Endothelial cell of umbilical vein (primary cell): ENCODE measurements at regions not wholly inside any gene's neighbourhood (a gene's known extent, or its start where the extent isn't known, plus 50 kb on each side); places are given as distances from the start of the nearest gene placed in this dataset.

Experiments
- BruUV-seq: library from RNA; stranded (reverse); fragments of 400-500 nt; replicated peaks from 2 replicates; lab custom pipeline; 2021; lab: Mats Ljungman, UMichigan
- CTCF ChIA-PET: fragments of 300-600, 350-600 bp; sonication (Branson Sonifier 250); formaldehyde crosslinking; loops from one replicate; lab custom pipeline; 2021; ENCODE audit warnings: antibody characterized with exemption, inconsistent platforms; lab: Charles Lee
- POLR2A ChIA-PET: fragments of 300-600, 350-600 bp; sonication (Branson Sonifier 250); formaldehyde crosslinking; loops from one replicate; lab custom pipeline; 2021; ENCODE audit warnings: antibody characterized with exemption, inconsistent platforms; lab: Charles Lee
- DNase-seq: peaks from one replicate; pipeline ENCODE4 v3.0.0-alpha.2; 2011; ENCODE audit warnings: low read depth, low spot score
- FAIRE-seq: peaks from 2 replicates; lab custom pipeline; 2011; peaks lifted over from hg19 to GRCh38; lab: Jason Lieb, UNC
- H2AFZ ChIP-seq: 2 replicates; pipeline ENCODE4 v1.6.0; 2012; ENCODE audit warnings: low read depth, low read length, control low read depth, inconsistent platforms
- H3K27ac ChIP-seq: 2 replicates; pipeline ENCODE4 v1.5.1; 2011; ENCODE audit warnings: low read depth, mild to moderate bottlenecking, control low read depth, low read length, moderate library complexity; ENCODE audit not compliant: insufficient read depth
- H3K27me3 ChIP-seq, 2 experiments: 2 replicates each; pipeline versions ENCODE4 v1.6.0 to v1.6.1; 2011; ENCODE audit warnings: low read length in 2 of 2, mixed read lengths in 1 of 2; ENCODE audit not compliant: control insufficient read depth in 2 of 2, insufficient read depth in 2 of 2
- H3K36me3 ChIP-seq, 2 experiments: 2 replicates in 1 of 2; 3 replicates in 1 of 2; pipeline ENCODE4 v1.5.1; 2011; ENCODE audit warnings: low read length in 2 of 2, mild to moderate bottlenecking in 1 of 2, moderate library complexity in 1 of 2; ENCODE audit not compliant: control insufficient read depth in 2 of 2, insufficient read depth in 2 of 2; ENCODE audit errors: extremely low read depth in 1 of 2
- H3K4me1 ChIP-seq: 3 replicates; pipeline ENCODE4 v1.5.1; 2011; ENCODE audit warnings: mild to moderate bottlenecking, low read length; ENCODE audit not compliant: control insufficient read depth, insufficient read depth; ENCODE audit errors: extremely low read depth
- H3K4me2 ChIP-seq: 2 replicates; pipeline ENCODE4 v1.6.1; 2011; ENCODE audit warnings: low read length, control low read depth, mixed read lengths; ENCODE audit not compliant: insufficient read depth
- H3K4me3 ChIP-seq, 3 experiments: fragments of 200-600 bp in 1 of 3; sonication (generic), shearing (Covaris generic) in 1 of 3; replicated peaks in 1 of 3; 2 replicates each; pipeline ENCODE4 v1.5.1; 2011 to 2016; ENCODE audit warnings: control low read depth in 3 of 3, low read length in 3 of 3, mild to moderate bottlenecking in 2 of 3, inconsistent platforms in 1 of 3, low read depth in 1 of 3, moderate library complexity in 1 of 3; ENCODE audit not compliant: insufficient read depth in 1 of 3
- H3K79me2 ChIP-seq: 2 replicates; pipeline ENCODE4 v1.6.0; 2012; ENCODE audit warnings: low read length, inconsistent platforms; ENCODE audit not compliant: control insufficient read depth, insufficient read depth
- H3K9ac ChIP-seq: replicated peaks from 2 replicates; pipeline ENCODE3; 2011; ENCODE audit warnings: low read length, control low read depth; ENCODE audit not compliant: insufficient read depth; ENCODE audit errors: extremely low read depth
- H3K9me1 ChIP-seq: replicated peaks from 3 replicates; pipeline ENCODE4 v1.6.0; 2011; ENCODE audit warnings: mild to moderate bottlenecking, low read length; ENCODE audit not compliant: control insufficient read depth, insufficient read depth; ENCODE audit errors: extremely low read depth
- H3K9me3 ChIP-seq: replicated peaks from 2 replicates; pipeline ENCODE4 v1.5.1; 2012; ENCODE audit warnings: low read length, inconsistent platforms; ENCODE audit not compliant: control insufficient read depth, insufficient read depth
- H4K20me1 ChIP-seq: replicated peaks from 2 replicates; pipeline ENCODE3; 2011; ENCODE audit warnings: mild to moderate bottlenecking, low read length; ENCODE audit not compliant: control insufficient read depth, insufficient read depth; ENCODE audit errors: extremely low read depth
- CTCF ChIP-seq, 2 donors: IDR thresholded peaks; 1 replicate in 1 of 2; 2 replicates in 1 of 2; pipeline ENCODE4 v1.5.1; 2011; ENCODE audit warnings: low read length in 2 of 2, mild to moderate bottlenecking in 2 of 2, moderate library complexity in 2 of 2, control low read depth in 1 of 2, inconsistent platforms in 1 of 2, low read depth in 1 of 2; ENCODE audit not compliant: insufficient read depth in 1 of 2; ENCODE audit errors: extremely low read depth in 1 of 2
- EZH2 ChIP-seq: IDR thresholded peaks from 2 replicates; pipeline ENCODE4 v1.6.1; 2012; ENCODE audit warnings: borderline replicate concordance, low read depth, mild to moderate bottlenecking, moderate library complexity, low read length, inconsistent platforms; ENCODE audit not compliant: severe bottlenecking
- FOS ChIP-seq: IDR thresholded peaks from 2 replicates; pipeline ENCODE4 v1.6.1; 2011; ENCODE audit warnings: mild to moderate bottlenecking, low read length, moderate library complexity, borderline replicate concordance; ENCODE audit not compliant: insufficient read depth
- GATA2 ChIP-seq: IDR thresholded peaks from 2 replicates; pipeline ENCODE4 v1.7.0; 2011; ENCODE audit warnings: low read depth, mild to moderate bottlenecking, moderate library complexity, mixed read lengths, low read length; ENCODE audit not compliant: insufficient read length, insufficient read depth
- JUN ChIP-seq: IDR thresholded peaks from 2 replicates; pipeline ENCODE4 v1.6.1; 2011; ENCODE audit warnings: borderline replicate concordance, low read depth; ENCODE audit not compliant: insufficient read length, insufficient read depth
- MYC ChIP-seq: IDR thresholded peaks from one replicate; pipeline ENCODE4 v1.6.1; 2011; ENCODE audit warnings: mild to moderate bottlenecking, low read depth, low read length
- POLR2A ChIP-seq: IDR thresholded peaks from 2 replicates; pipeline ENCODE4 v1.6.1; 2012; ENCODE audit warnings: low read depth, mild to moderate bottlenecking, control low read depth, low read length
- POLR2AphosphoS5 ChIP-seq: IDR thresholded peaks from 2 replicates; pipeline ENCODE4 v1.6.1; 2012; ENCODE audit warnings: low read depth, mild to moderate bottlenecking, control low read depth, low read length, moderate library complexity; ENCODE audit not compliant: insufficient read depth
- dilution Hi-C: fragments of 300-500 bp; cut with MboI; formaldehyde crosslinking; loops from one replicate; pipeline ENCODE4 v1.15.0; 2019; ENCODE audit warnings: low sequenced_read_pairs; ENCODE audit not compliant: extremely low pct_ligation_motif_present
- intact Hi-C: fragments of 100-400 bp; cut with micrococcal nuclease; formaldehyde crosslinking; loops from one replicate; pipeline ENCODE4 v1.10.0; 2022
- TF ChIP-seq, protein P1 (sequence below): IDR thresholded peaks from 2 replicates; pipeline ENCODE4 v1.6.1; 2011; ENCODE audit not compliant: insufficient read depth, insufficient read length

DNA sequence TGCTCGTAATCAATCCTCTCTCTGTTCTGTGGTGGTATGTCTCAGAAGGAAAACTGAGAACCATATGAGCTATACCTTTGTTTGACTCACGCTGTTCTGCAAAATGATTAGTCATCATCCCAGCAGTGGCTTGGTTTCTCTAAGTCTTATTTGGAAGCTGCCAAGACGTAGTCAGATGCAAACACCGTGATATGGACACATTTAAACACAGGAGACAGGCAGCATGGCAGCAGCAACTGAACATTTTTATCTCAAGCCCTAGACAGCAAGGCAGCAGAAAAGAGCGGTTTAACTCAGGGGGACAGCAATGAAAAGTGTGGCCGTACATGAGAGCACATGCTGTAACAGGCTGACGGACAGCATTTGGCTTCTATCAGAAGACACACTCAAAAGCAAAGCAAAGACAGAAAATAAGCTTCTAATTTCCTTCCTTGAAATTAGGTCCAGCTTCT, 1295.1 kb downstream of the EPHA7 start:
- intact Hi-C loops: loop anchor here (5.0 to 10.0 kb wide), 2 partner anchors 1042 to 1301 kb away; no protein-coding TSS in a partner anchor
- no peak overlapping the region for H3K4me3 ChIP-seq
- no peaks in the 10 kb centered on the region for H3K79me2 ChIP-seq
- no peaks in the 10 kb centered on the region for H3K4me1 ChIP-seq
- no peaks in the 10 kb centered on the region for H3K27me3 ChIP-seq
- TF ChIP-seq, protein P1, sequence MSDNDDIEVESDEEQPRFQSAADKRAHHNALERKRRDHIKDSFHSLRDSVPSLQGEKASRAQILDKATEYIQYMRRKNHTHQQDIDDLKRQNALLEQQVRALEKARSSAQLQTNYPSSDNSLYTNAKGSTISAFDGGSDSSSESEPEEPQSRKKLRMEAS: no peak
- TF ChIP-seq GATA2: no peak
- no peak for TF ChIP-seq FOS
- TF ChIP-seq CTCF (IDR thresholded peaks at IDR 0.05; ENCODE audit: extremely low read depth in 1 of 2, insufficient read depth in 1 of 2, low read depth in 1 of 2, low read length in 2 of 2): no peak
- no peak for TF ChIP-seq MYC
- no peak for TF ChIP-seq POLR2A
- no peak for TF ChIP-seq JUN
- no peak for TF ChIP-seq POLR2AphosphoS5
- no peak for TF ChIP-seq EZH2
- FAIRE-seq: no peak
- POLR2A ChIA-PET: no interaction called here
- H4K20me1 ChIP-seq: no peaks in the 10 kb centered on the region
- CTCF ChIA-PET: interaction anchor here (1.0 to 5.8 kb wide), 2 partner anchors 514 to 520 kb away, joined by 3 to 117 read pairs; no protein-coding TSS in a partner anchor
- dilution Hi-C loops: no loop called here
- no peak overlapping the region for H3K9ac ChIP-seq
- no peak for DNase-seq
- H3K36me3 ChIP-seq: no peaks in the 10 kb centered on the region
- H3K27ac ChIP-seq: no peak overlapping the region
- H3K4me2 ChIP-seq: no peak overlapping the region
- no peaks in the 10 kb centered on the region for H3K9me3 ChIP-seq
- BruUV-seq: no TSS peak
- no peaks in the 10 kb centered on the region for H3K9me1 ChIP-seq
- H2AFZ ChIP-seq: no peak overlapping the region
